ENCODE measurements at regions not wholly inside any gene's neighbourhood (a gene's known extent, or its start where the extent isn't known, plus 50 kb on each side); places are given as distances from the start of the nearest gene placed in this dataset.

GRCh38 chr6:23415819-23416427 lies 710.1 kb upstream of the NRSN1 start:
- Histone ChIP-seq H3K4me3 (ENCODE audit: low read depth, low read length) (no peak overlapping the region), H3K27me3 (ENCODE audit: control insufficient read depth, insufficient read depth, low read length) (no peaks in the 10 kb centered on the region), H3K36me3 (ENCODE audit: control insufficient read depth, insufficient read depth, low read length) (no peaks in the 10 kb centered on the region)
- no peak for DNase-seq (ENCODE audit: low read depth)
- TF ChIP-seq CTCF (IDR thresholded peaks at IDR 0.05; ENCODE audit: insufficient read depth, low read length, severe bottlenecking): no peak
- FAIRE-seq: no peak

GRCh38 chr6:23417133-23417532 lies 708.9 kb upstream of the NRSN1 start:
- Histone ChIP-seq H3K27me3 (ENCODE audit: control insufficient read depth, insufficient read depth, low read length) (no peaks in the 10 kb centered on the region), H3K4me3 (ENCODE audit: low read depth, low read length) (no peak overlapping the region), H3K36me3 (ENCODE audit: control insufficient read depth, insufficient read depth, low read length) (no peaks in the 10 kb centered on the region)
- FAIRE-seq (no peak), DNase-seq (ENCODE audit: low read depth) (no peak)
- no peak for TF ChIP-seq CTCF (IDR thresholded peaks at IDR 0.05; ENCODE audit: insufficient read depth, low read length, severe bottlenecking)

GRCh38 chr6:23418095-23418494 lies 707.9 kb upstream of the NRSN1 start:
- H3K36me3 ChIP-seq (ENCODE audit: control insufficient read depth, insufficient read depth, low read length): no peaks in the 10 kb centered on the region
- H3K27me3 ChIP-seq (ENCODE audit: control insufficient read depth, insufficient read depth, low read length): no peaks in the 10 kb centered on the region
- DNase-seq (ENCODE audit: low read depth) (no peak), FAIRE-seq (no peak)
- H3K4me3 ChIP-seq (ENCODE audit: low read depth, low read length): no peak overlapping the region
- no peak for TF ChIP-seq CTCF (IDR thresholded peaks at IDR 0.05; ENCODE audit: insufficient read depth, low read length, severe bottlenecking)

- DNase-seq (ENCODE audit: low read depth) (no peak), FAIRE-seq (no peak)
- no peaks in the 10 kb centered on the region for H3K36me3 ChIP-seq (ENCODE audit: control insufficient read depth, insufficient read depth, low read length)
- no peak for TF ChIP-seq CTCF (IDR thresholded peaks at IDR 0.05; ENCODE audit: insufficient read depth, low read length, severe bottlenecking)
- H3K4me3 ChIP-seq (ENCODE audit: low read depth, low read length): no peak overlapping the region
- no peaks in the 10 kb centered on the region for H3K27me3 ChIP-seq (ENCODE audit: control insufficient read depth, insufficient read depth, low read length)
Measured at GRCh38 chr6:23419046-23419445, 707.0 kb upstream of the NRSN1 start.

GRCh38 chr6:23420659-23421350 lies 705.2 kb upstream of the NRSN1 start:
- FAIRE-seq (no peak), DNase-seq (ENCODE audit: low read depth) (peak; percentile 96)
- Histone ChIP-seq H3K27me3 (ENCODE audit: control insufficient read depth, insufficient read depth, low read length) (no peaks in the 10 kb centered on the region), H3K4me3 (ENCODE audit: low read depth, low read length) (no peak overlapping the region), H3K36me3 (ENCODE audit: control insufficient read depth, insufficient read depth, low read length) (no peaks in the 10 kb centered on the region)
- TF ChIP-seq CTCF (IDR thresholded peaks at IDR 0.05; ENCODE audit: insufficient read depth, low read length, severe bottlenecking): no peak

- FAIRE-seq (no peak), DNase-seq (ENCODE audit: low read depth) (no peak)
- no peaks in the 10 kb centered on the region for H3K36me3 ChIP-seq (ENCODE audit: control insufficient read depth, insufficient read depth, low read length)
- H3K4me3 ChIP-seq (ENCODE audit: low read depth, low read length): no peak overlapping the region
- no peaks in the 10 kb centered on the region for H3K27me3 ChIP-seq (ENCODE audit: control insufficient read depth, insufficient read depth, low read length)
- TF ChIP-seq CTCF (IDR thresholded peaks at IDR 0.05; ENCODE audit: insufficient read depth, low read length, severe bottlenecking): no peak
Measured at GRCh38 chr6:23424584-23424983, 701.4 kb upstream of the NRSN1 start.

Data from bronchial epithelial cell (primary cell).